ENCODE measurements at regions not wholly inside any gene's neighbourhood (a gene's known extent, or its start where the extent isn't known, plus 50 kb on each side); places are given as distances from the start of the nearest gene placed in this dataset.

DNA sequence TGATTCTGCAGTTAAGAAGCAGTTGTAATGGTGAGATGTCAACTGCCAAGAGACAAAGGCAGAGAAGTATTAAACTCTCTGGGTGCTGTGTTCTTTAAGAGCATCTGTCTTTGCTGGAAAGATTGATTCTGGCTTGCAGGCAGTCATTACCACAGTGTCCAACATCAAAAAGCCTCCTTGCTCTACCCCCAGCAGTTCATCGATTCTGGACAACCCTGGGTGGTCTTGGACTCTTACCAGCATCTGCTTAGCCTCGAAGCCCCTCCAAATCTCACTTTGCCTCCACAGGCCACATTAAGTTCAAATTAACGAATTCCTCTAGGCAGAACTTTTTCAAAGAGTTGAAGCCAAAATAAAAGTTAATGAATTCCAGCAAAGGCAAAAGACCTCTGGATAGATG, 1061.4 kb downstream of the TSN start:
- Histone ChIP-seq H3K27me3 (ENCODE audit: control insufficient read depth in 3 of 3, insufficient read depth in 3 of 3, low read length in 3 of 3) (no peaks in the 10 kb centered on the region), H3K9me3 (ENCODE audit: control insufficient read depth in 2 of 2, insufficient read depth in 1 of 2, low read depth in 1 of 2, low read length in 1 of 2) (no peaks in the 10 kb centered on the region), H3K27ac (ENCODE audit: low read depth in 1 of 3, low read length in 2 of 3) (no peak overlapping the region), H3K4me1 (ENCODE audit: control insufficient read depth in 3 of 3, insufficient read depth in 2 of 3, low read depth in 1 of 3, low read length in 2 of 3) (no peaks in the 10 kb centered on the region), H3K36me3 (ENCODE audit: control insufficient read depth in 3 of 3, insufficient read depth in 2 of 3, low read depth in 1 of 3, low read length in 3 of 3) (no peaks in the 10 kb centered on the region), H3K4me3 (ENCODE audit: low read depth in 1 of 3, low read length in 3 of 3) (no peak overlapping the region)
- DNase-seq (no peak), FAIRE-seq (no peak)
- 40 to 44% (median 43%) methylated on average over 3 of the region's 3 CpGs for WGBS, 3 donors

DNA sequence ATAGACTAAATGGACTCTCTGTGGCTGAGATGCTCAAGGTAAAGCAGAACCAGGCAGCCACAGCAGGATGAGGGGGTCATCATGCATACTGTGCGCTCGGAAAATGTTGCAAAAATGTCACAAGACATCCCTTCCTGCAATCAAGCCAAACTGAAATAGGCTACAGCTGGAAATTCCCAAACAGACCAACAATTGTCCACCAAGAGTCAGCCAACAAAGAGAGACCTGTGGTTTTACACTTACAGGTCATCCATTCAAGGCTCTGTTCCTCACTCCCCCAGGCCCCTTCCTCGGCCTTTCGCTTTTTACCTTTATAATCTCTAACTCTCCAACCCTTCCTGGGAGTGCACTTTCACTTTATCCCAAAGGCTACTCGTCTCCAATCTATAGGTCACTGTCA, 1066.9 kb downstream of the TSN start:
- Histone ChIP-seq H3K4me3 (ENCODE audit: low read depth in 1 of 3, low read length in 3 of 3) (no peak overlapping the region), H3K4me1 (ENCODE audit: control insufficient read depth in 3 of 3, insufficient read depth in 2 of 3, low read depth in 1 of 3, low read length in 2 of 3) (no peaks in the 10 kb centered on the region), H3K27ac (ENCODE audit: low read depth in 1 of 3, low read length in 2 of 3) (no peak overlapping the region), H3K36me3 (ENCODE audit: control insufficient read depth in 3 of 3, insufficient read depth in 2 of 3, low read depth in 1 of 3, low read length in 3 of 3) (no peaks in the 10 kb centered on the region), H3K27me3 (ENCODE audit: control insufficient read depth in 3 of 3, insufficient read depth in 3 of 3, low read length in 3 of 3) (no peaks in the 10 kb centered on the region), H3K9me3 (ENCODE audit: control insufficient read depth in 2 of 2, insufficient read depth in 1 of 2, low read depth in 1 of 2, low read length in 1 of 2) (no peaks in the 10 kb centered on the region)
- FAIRE-seq = no peak
- 78 to 86% (median 81%) methylated on average over 5 of the region's 5 CpGs for WGBS, 3 donors
- no peak for DNase-seq

DNA sequence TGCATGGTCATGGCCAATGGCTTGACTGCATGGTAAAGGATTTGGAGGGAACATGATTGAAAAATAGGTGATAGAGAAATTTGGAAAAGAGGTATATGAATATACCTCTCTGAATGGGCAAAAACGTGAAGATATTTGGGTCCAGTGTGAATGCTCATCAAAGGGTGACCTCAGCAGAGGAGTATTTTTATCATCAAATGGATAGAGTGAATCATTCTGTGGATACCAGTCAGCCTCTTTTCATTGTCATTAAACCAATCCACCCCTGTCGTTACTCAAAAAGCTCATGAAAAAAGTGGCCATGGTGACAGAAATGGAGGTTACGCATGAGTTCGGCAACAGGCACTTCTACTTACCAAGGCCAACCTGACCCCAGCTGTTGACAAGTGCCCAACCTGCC, 1074.7 kb downstream of the TSN start:
- H3K4me3 ChIP-seq (ENCODE audit: low read depth in 1 of 3, low read length in 3 of 3) = no peak overlapping the region
- FAIRE-seq = no peak
- H3K27ac ChIP-seq (ENCODE audit: low read depth in 1 of 3, low read length in 2 of 3) = no peak overlapping the region
- DNase-seq = no peak
- no peaks in the 10 kb centered on the region for H3K4me1 ChIP-seq (ENCODE audit: control insufficient read depth in 3 of 3, insufficient read depth in 2 of 3, low read depth in 1 of 3, low read length in 2 of 3)
- H3K9me3 ChIP-seq (ENCODE audit: control insufficient read depth in 2 of 2, insufficient read depth in 1 of 2, low read depth in 1 of 2, low read length in 1 of 2) = no peaks in the 10 kb centered on the region
- no peaks in the 10 kb centered on the region for H3K36me3 ChIP-seq (ENCODE audit: control insufficient read depth in 3 of 3, insufficient read depth in 2 of 3, low read depth in 1 of 3, low read length in 3 of 3)
- WGBS, 3 donors = 73 to 83% (median 79%) methylated on average over 4 of the region's 4 CpGs
- H3K27me3 ChIP-seq (ENCODE audit: control insufficient read depth in 3 of 3, insufficient read depth in 3 of 3, low read length in 3 of 3) = no peaks in the 10 kb centered on the region

DNA sequence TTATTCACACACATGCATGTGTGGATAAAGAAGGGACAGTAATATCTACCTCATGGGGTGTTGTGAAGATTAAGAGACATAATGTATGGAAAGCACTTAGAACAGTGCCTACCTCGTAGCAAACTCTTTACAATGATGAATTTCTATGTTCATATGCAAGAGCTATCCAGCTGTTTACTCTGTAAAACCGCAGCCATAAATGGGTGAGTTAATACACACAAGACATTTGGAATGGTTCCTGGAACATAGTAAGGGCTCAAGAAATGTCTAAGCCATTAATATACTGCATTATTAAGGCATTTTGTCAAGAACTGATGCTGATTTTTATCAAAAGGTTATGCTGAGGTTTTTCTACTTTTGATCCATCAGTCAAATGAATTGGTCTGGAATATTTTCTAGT, 1076.2 kb downstream of the TSN start:
- Histone ChIP-seq H3K27ac (ENCODE audit: low read depth in 1 of 3, low read length in 2 of 3) (no peak overlapping the region), H3K36me3 (ENCODE audit: control insufficient read depth in 3 of 3, insufficient read depth in 2 of 3, low read depth in 1 of 3, low read length in 3 of 3) (no peaks in the 10 kb centered on the region), H3K27me3 (ENCODE audit: control insufficient read depth in 3 of 3, insufficient read depth in 3 of 3, low read length in 3 of 3) (no peaks in the 10 kb centered on the region), H3K4me3 (ENCODE audit: low read depth in 1 of 3, low read length in 3 of 3) (no peak overlapping the region), H3K9me3 (ENCODE audit: control insufficient read depth in 2 of 2, insufficient read depth in 1 of 2, low read depth in 1 of 2, low read length in 1 of 2) (no peaks in the 10 kb centered on the region), H3K4me1 (ENCODE audit: control insufficient read depth in 3 of 3, insufficient read depth in 2 of 3, low read depth in 1 of 3, low read length in 2 of 3) (no peaks in the 10 kb centered on the region)
- WGBS, 3 donors = 35 to 44% (median 42%) methylated on average over 2 of the region's 2 CpGs
- no peak for FAIRE-seq
- no peak for DNase-seq

DNA sequence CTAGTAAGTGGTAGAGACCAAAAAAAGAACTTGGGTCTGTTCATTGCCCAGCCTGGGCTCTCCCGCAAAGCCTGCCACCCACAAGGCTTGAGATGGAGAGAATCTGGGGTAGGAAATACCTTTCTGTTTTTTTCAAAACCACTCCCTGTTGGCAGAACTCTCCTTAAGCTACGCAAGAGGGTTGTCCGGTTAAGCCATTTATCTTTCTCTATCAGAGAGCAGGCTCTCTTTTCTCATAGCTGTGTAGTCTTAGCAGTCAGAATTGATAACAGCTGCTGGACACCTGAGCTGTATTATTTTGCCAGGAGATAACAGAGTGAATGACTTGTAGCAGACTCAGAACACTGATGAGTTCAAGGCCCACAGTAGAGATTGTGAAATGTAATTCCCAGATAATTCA, 1088.1 kb downstream of the TSN start:
- no peaks in the 10 kb centered on the region for H3K36me3 ChIP-seq (ENCODE audit: control insufficient read depth in 3 of 3, insufficient read depth in 2 of 3, low read depth in 1 of 3, low read length in 3 of 3)
- no peaks in the 10 kb centered on the region for H3K4me1 ChIP-seq (ENCODE audit: control insufficient read depth in 3 of 3, insufficient read depth in 2 of 3, low read depth in 1 of 3, low read length in 2 of 3)
- H3K27me3 ChIP-seq (ENCODE audit: control insufficient read depth in 3 of 3, insufficient read depth in 3 of 3, low read length in 3 of 3) = no peaks in the 10 kb centered on the region
- H3K27ac ChIP-seq (ENCODE audit: low read depth in 1 of 3, low read length in 2 of 3) = no peak overlapping the region
- 46 to 60% (median 47%) methylated on average over 3 of the region's 3 CpGs for WGBS, 3 donors
- DNase-seq = peak in 1 of 2 donors; percentile 3
- no peak overlapping the region for H3K4me3 ChIP-seq (ENCODE audit: low read depth in 1 of 3, low read length in 3 of 3)
- no peak for FAIRE-seq
- H3K9me3 ChIP-seq (ENCODE audit: control insufficient read depth in 2 of 2, insufficient read depth in 1 of 2, low read depth in 1 of 2, low read length in 1 of 2) = no peaks in the 10 kb centered on the region

DNA sequence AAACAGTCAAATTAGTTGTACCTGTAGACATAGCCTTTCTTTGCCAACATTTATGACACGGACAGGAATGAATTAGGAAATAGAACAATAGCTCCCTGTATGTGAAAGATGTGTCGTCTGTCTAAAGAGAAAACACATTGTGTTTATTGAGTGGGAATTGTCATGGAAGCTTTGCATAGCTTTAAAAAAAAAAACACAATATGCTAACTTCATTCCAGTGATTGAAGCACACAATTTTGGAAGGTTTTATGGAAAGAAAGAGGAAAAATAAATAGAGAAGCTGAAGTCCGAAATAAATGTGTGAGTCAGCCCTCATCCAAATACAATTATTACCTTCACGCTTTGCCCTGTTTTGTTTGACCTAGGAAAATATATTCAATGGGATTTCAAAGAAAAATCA, 1095.7 kb downstream of the TSN start:
- 55 to 69% (median 61%) methylated on average over 4 of the region's 4 CpGs for WGBS, 3 donors
- Histone ChIP-seq H3K36me3 (ENCODE audit: control insufficient read depth in 3 of 3, insufficient read depth in 2 of 3, low read depth in 1 of 3, low read length in 3 of 3) (no peaks in the 10 kb centered on the region), H3K9me3 (ENCODE audit: control insufficient read depth in 2 of 2, insufficient read depth in 1 of 2, low read depth in 1 of 2, low read length in 1 of 2) (no peaks in the 10 kb centered on the region), H3K27ac (ENCODE audit: low read depth in 1 of 3, low read length in 2 of 3) (no peak overlapping the region), H3K4me3 (ENCODE audit: low read depth in 1 of 3, low read length in 3 of 3) (no peak overlapping the region), H3K4me1 (ENCODE audit: control insufficient read depth in 3 of 3, insufficient read depth in 2 of 3, low read depth in 1 of 3, low read length in 2 of 3) (no peaks in the 10 kb centered on the region), H3K27me3 (ENCODE audit: control insufficient read depth in 3 of 3, insufficient read depth in 3 of 3, low read length in 3 of 3) (no peaks in the 10 kb centered on the region)
- FAIRE-seq (no peak), DNase-seq (no peak)

DNA sequence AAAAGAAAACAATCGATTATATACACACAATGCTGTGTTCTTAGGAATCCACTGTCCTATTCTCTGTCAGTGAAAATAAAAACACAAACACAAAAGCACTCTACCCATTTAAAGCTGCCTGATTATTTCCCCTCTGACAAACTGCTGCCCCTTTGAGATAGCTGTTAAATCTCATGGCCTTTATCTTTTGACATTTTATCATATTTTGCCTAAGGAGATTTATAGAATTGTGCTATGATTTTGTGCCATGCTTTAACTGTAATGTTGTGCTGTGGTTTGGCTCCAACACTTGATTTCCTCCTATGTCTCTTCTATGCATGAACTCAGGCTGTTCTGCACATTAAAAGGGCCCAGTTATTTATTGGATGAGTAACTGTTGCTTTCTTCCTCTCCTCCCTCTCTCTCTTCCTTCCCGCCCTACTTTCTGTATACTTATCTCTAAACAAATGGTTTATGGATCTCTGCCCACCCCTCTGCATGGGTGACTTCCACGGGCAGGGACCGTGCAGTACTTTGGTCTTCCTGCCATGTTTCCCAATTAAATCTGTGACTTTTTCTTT, 1096.6 kb downstream of the TSN start:
- Histone ChIP-seq H3K36me3 (ENCODE audit: control insufficient read depth in 3 of 3, insufficient read depth in 2 of 3, low read depth in 1 of 3, low read length in 3 of 3) (no peaks in the 10 kb centered on the region), H3K27me3 (ENCODE audit: control insufficient read depth in 3 of 3, insufficient read depth in 3 of 3, low read length in 3 of 3) (no peaks in the 10 kb centered on the region), H3K4me1 (ENCODE audit: control insufficient read depth in 3 of 3, insufficient read depth in 2 of 3, low read depth in 1 of 3, low read length in 2 of 3) (no peaks in the 10 kb centered on the region), H3K27ac (ENCODE audit: low read depth in 1 of 3, low read length in 2 of 3) (no peak overlapping the region), H3K4me3 (ENCODE audit: low read depth in 1 of 3, low read length in 3 of 3) (no peak overlapping the region), H3K9me3 (ENCODE audit: control insufficient read depth in 2 of 2, insufficient read depth in 1 of 2, low read depth in 1 of 2, low read length in 1 of 2) (no peaks in the 10 kb centered on the region)
- DNase-seq = no peak
- no peak for FAIRE-seq
- 62 to 69% (median 62%) methylated on average over 4 of the region's 4 CpGs for whole genome bisulfite sequencing, 3 donors

DNA sequence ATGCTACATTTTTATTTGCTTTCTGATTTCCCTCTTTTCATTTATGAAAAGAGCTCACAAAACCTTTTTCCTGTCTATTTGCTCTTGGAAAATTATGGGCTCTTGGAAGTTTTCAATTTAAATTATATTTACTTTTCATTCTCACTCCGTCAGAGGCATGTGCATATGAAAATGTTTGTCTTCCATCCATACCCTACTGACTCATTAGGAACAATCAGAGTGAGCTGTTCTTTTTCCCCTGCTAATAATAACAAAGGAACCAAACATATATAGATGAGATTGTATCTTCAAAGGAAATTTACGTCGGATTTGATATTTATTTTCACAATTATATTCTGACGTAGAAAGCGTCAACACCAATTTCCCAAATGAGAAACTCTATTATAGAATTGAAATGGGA, 1101.2 kb downstream of the TSN start:
- no peak for FAIRE-seq
- 78 to 91% (median 90%) methylated on average over 5 of the region's 5 CpGs for WGBS, 3 donors

DNA sequence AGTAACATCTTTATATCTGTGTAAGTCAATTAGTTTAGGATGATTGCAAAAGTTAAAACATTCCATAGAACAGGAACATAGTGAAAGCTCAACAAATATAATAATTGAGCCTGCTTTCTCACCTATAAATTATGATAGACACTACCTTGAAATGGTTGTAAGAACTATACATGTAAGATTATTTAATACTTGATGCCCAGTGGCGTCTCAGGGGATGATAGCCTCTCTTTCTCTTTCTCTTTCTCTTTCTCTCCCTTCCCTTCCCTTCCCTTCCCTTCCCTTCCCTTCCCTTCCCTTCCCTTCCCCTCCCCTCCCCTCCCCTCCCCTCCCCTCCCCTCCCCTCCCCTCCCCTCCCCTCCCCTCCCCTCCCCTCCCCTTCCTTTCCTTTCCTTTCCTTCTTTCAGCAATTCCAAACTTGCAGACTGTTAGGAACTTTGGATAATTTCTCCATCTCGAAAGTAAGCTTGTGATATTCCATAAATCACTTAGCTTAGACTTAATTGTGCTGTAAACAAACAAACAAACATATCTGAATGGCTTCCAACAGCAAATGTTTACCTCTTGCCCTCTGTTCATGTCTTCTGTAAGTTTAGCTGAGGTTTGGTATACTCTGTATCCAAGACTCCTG, 1102.7 kb downstream of the TSN start:
- Histone ChIP-seq H3K9me3 (ENCODE audit: control insufficient read depth in 2 of 2, insufficient read depth in 1 of 2, low read depth in 1 of 2, low read length in 1 of 2) (peaks cover 0 to 2% of the 10 kb centered on the region in 2 donors), H3K4me1 (ENCODE audit: control insufficient read depth in 3 of 3, insufficient read depth in 2 of 3, low read depth in 1 of 3, low read length in 2 of 3) (no peaks in the 10 kb centered on the region), H3K27ac (ENCODE audit: low read depth in 1 of 3, low read length in 2 of 3) (no peak overlapping the region), H3K4me3 (ENCODE audit: low read depth in 1 of 3, low read length in 3 of 3) (no peak overlapping the region), H3K27me3 (ENCODE audit: control insufficient read depth in 3 of 3, insufficient read depth in 3 of 3, low read length in 3 of 3) (no peaks in the 10 kb centered on the region), H3K36me3 (ENCODE audit: control insufficient read depth in 3 of 3, insufficient read depth in 2 of 3, low read depth in 1 of 3, low read length in 3 of 3) (no peaks in the 10 kb centered on the region)
- 59 to 70% (median 64%) methylated on average over 2 of the region's 2 CpGs for WGBS, 3 donors
- no peak for FAIRE-seq
- no peak for DNase-seq

More for the DNA sequence above, 1101.2 kb downstream of the TSN start:
- H3K36me3 ChIP-seq (ENCODE audit: control insufficient read depth in 3 of 3, insufficient read depth in 2 of 3, low read depth in 1 of 3, low read length in 3 of 3) = no peaks in the 10 kb centered on the region
- no peaks in the 10 kb centered on the region for H3K4me1 ChIP-seq (ENCODE audit: control insufficient read depth in 3 of 3, insufficient read depth in 2 of 3, low read depth in 1 of 3, low read length in 2 of 3)
- H3K27ac ChIP-seq (ENCODE audit: low read depth in 1 of 3, low read length in 2 of 3) = no peak overlapping the region
- no peaks in the 10 kb centered on the region for H3K27me3 ChIP-seq (ENCODE audit: control insufficient read depth in 3 of 3, insufficient read depth in 3 of 3, low read length in 3 of 3)
- DNase-seq = no peak
- H3K4me3 ChIP-seq (ENCODE audit: low read depth in 1 of 3, low read length in 3 of 3) = no peak overlapping the region
- H3K9me3 ChIP-seq (ENCODE audit: control insufficient read depth in 2 of 2, insufficient read depth in 1 of 2, low read depth in 1 of 2, low read length in 1 of 2) = peaks cover 0 to 2% of the 10 kb centered on the region in 2 donors
